ENCODE measurements at regions not wholly inside any gene's neighbourhood (a gene's known extent, or its start where the extent isn't known, plus 50 kb on each side); places are given as distances from the start of the nearest gene placed in this dataset.

DNA sequence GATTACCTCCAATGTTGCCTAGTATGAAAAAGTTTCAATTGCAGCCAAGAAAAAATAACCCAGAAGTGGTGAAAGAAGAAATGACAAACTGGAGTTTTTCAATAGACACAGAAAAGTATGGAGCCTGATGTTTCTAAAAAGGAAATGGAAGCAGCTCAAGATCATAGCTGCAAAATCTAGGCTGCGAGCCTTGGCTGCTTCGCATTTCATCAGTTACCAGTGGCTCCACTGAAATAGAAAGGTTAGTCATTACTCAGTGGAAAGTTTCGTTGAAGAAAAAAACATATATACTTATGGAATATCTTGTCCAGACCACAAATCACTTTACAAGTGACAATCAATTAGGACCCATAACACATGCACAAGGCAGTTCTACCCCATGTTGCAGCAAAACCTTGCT, 206.8 kb upstream of the SOX9 start:
- no peak for DNase-seq

GRCh38 chr17:71914812-71915211, 206.0 kb upstream of the SOX9 start:
- DNase-seq = no peak

GRCh38 chr17:71917715-71918114, 203.1 kb upstream of the SOX9 start:
- DNase-seq = no peak

- DNase-seq = no peak
These were observed 201.6 kb upstream of the SOX9 start for GRCh38 chr17:71919186-71919585.

DNA sequence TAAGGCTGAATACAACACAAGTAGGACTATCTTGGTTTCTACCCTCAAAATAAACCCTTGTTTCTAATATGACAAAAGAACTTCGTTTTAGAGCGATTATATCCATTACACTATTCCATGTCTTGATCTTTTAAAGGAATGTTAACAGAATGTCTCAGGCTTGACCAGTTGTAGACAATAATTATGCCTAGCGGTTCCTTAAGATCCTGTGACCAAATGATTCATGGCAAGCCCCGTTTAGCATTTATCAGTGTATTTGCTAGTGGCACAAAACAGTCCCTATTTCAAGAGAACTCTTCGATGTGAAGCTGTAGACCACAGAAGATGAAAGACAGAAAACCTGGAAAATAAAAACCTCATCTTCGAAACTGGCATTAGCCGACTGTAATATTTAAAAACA, 200.9 kb upstream of the SOX9 start:
- DNase-seq = no peak

GRCh38 chr17:71921796-71922195, 199.0 kb upstream of the SOX9 start:
- no peak for DNase-seq

DNA sequence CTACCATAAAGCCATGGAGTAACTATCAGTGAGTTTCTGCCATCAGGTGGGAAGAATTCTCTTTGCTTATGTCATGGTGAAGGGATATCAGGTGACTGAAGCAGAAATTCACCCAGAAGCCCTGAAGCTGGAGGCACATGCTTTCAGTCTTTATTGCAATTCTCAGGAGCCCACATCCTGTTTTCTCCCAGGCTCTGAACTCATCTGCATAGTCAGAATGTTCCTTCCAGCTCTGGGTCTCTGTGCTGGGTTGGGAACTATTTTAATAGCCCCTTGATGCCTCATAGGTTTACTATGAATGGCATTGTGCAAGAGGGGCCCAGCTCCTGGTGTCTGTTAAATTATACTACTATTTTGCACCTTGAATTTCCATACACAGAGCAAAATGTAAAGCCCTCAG, 198.4 kb upstream of the SOX9 start:
- DNase-seq = no peak

DNA sequence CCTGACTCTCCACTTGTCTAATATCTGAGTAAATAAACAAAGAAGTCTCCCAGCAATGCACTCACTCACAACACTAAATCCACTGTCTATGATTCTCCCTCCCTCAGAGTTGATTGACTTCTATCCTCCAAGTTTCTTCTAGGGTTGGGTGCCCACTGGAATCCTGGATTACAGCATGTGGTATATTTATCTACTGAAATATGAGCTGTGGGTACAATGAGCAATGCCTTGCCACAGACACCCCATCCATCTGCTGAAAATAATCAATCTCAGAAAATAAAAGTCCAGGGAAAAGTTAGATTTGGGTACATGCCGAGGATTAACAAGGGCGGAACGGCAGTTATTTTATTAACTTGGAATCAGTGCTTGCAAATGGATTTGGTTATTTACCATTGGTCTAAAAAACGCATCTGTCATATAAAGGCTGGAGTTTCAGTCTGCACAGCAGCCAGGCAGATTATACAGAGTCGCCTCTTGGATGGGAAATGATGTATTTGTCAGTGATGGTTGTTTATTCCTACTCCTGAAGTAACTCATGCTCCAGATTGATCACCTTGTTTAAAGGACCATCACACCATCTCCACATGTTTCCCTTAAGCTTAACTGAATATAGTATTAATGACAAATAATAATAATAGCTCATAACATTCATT, 193.9 kb upstream of the SOX9 start:
- no peak for DNase-seq

- DNase-seq = no peak
These were observed 187.5 kb upstream of the SOX9 start for GRCh38 chr17:71933306-71933705.

DNA sequence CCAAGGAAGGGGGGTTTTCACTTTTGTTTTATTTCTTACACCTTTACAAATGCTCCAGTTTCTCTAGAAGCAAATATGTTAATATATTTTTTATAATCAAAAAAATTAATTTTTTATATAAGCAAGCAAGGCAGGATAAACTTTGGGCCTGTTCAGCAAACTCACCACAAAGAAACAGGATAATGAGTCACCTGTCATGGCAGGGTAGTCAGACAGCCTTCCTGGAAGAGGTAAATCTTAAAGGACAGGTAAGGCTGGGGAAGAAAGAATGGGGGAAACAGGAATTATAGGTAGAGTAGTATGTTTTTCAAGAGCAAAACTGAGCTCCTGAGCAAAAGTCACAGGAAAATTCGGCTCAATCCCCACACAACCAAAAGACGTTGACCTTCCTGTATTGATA, 186.3 kb upstream of the SOX9 start:
- DNase-seq = no peak

DNA sequence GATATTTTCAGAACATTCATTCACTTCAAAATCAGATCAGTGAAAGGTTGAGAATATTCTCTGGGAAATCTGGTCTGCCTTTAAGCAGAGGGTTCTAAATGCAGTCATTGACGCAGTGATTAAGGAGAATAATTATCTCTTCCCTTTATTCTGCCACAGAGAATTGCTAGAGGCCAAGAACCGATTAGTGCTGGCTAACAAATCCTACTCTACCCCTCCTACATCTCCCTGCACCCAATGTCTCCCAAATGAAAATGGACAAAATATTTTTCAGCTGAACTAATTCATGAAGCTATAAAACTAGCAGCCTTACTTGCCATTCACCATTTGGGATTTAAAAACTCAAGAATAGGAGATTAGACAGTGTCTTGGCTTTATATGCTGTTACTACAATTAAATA, 185.5 kb upstream of the SOX9 start:
- no peak for DNase-seq

DNA sequence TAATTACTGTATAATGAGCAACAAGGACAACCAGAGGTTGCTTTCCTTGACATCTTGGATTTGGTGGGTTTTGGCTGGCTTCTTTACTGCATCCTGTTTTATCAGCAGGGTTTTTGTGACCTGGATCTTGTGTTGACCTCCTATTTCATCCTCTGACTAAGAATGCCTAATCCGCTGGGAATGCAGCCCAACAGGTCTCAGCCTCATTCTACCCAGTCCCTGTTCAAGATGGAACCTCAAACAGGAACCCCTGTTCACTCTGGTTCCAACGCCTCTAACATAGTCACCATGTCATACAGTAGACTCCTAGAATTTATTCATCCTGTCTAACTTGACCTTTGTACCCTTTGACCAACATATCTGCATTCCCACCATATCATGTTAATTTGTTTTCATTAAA, 183.8 kb upstream of the SOX9 start:
- no peak for DNase-seq

- DNase-seq = no peak
These were observed 182.9 kb upstream of the SOX9 start for GRCh38 chr17:71937914-71938313.

GRCh38 chr17:71938340-71939010, 182.3 kb upstream of the SOX9 start:
- no peak for DNase-seq

DNA sequence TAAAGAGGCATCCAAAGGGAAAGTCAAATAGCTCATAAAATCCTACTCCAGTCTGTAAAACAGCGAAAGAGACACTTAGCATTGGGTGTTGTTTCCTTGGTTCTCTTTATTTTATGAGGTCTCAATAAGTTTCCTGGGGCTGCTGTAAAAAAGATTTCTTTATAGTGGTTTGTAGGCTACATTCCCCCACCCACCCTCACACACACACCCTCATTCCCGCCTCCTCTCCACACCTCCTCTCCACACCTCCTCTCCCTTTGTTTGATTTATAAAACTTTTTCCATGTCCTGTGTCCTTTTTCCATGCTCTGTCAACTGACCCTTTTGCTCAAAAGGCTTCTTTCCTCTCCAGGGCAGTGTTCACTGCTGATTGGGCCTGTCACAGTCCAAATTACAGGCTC, 178.9 kb upstream of the SOX9 start:
- no peak for DNase-seq

- no peak for DNase-seq
These were observed 178.2 kb upstream of the SOX9 start for GRCh38 chr17:71942626-71943025.

- no peak for DNase-seq
These were observed 172.0 kb upstream of the SOX9 start for GRCh38 chr17:71948703-71949422.

GRCh38 chr17:71959154-71959553, 161.7 kb upstream of the SOX9 start:
- no peak for DNase-seq

- no peak for DNase-seq
These were observed 157.5 kb upstream of the SOX9 start for GRCh38 chr17:71963351-71963750.

DNA sequence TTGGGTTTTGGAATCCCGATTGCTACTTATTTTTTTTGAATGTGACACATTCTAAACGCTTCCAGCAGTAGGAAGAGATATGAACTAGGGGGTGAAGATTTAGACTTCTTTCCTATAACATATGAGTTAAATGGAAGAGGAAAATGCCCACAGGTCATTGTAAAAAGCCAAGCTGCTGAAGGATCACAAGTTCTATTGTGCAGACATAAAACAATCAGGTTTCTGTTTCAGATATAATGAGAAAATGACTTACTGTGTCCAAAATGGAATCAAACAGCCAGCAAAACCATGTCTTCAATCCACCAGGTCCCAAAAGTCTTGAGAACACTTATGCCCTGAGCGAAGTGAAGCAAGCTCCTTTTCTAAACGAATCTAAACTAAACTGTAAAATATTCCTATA, 157.0 kb upstream of the SOX9 start:
- no peak for DNase-seq

- DNase-seq = no peak
These were observed 156.3 kb upstream of the SOX9 start for GRCh38 chr17:71964559-71964958.

GRCh38 chr17:71966055-71966454, 154.8 kb upstream of the SOX9 start:
- DNase-seq = no peak

GRCh38 chr17:71966459-71967313, 154.1 kb upstream of the SOX9 start:
- DNase-seq = no peak
